ENCODE measurements at regions not wholly inside any gene's neighbourhood (a gene's known extent, or its start where the extent isn't known, plus 50 kb on each side); places are given as distances from the start of the nearest gene placed in this dataset.

DNA sequence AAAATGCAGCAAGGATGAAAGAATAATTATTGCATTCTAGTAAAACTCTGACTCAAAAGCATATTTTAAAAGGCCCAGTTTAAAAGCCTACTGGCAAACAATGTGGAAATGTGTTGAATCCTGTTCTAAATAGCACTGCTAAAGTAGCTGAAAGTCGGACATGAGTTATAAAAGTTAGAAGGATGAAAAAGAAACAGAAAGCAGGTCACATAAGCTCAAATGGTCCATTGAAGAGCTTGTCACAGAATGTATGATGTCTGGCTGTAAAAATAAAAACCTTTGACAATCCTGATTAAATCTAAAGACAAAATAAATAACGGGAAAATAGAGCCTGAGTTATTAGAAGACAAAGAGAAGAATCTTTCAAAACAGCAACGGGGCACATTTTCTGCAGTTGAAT lies 218.6 kb upstream of the UFL1 start:
- no peak for TF ChIP-seq CTCF (conservative IDR thresholded peaks at IDR 0.05; ENCODE audit: low read depth in 2 of 2)
- TF ChIP-seq CREB1 (CRISPR knock-in tag; IDR thresholded peaks at IDR 0.05; ENCODE audit: low read depth): no peak
- no peak for TF ChIP-seq EZH2 (IDR thresholded peaks at IDR 0.05; ENCODE audit: low read depth, unreplicated experiment)
- no peak for TF ChIP-seq ZNF331 (CRISPR knock-in tag; IDR thresholded peaks at IDR 0.05; ENCODE audit: low read depth)
- TF ChIP-seq STAT1 (IDR thresholded peaks at IDR 0.05; ENCODE audit: unreplicated experiment): no peak
- TF ChIP-seq POLR2AphosphoS5 (IDR thresholded peaks at IDR 0.05; ENCODE audit: low read depth): no peak
- TF ChIP-seq EZH2phosphoT487 (IDR thresholded peaks at IDR 0.05; ENCODE audit: unreplicated experiment): no peak
- no peak for TF ChIP-seq REST (IDR thresholded peaks at IDR 0.05; ENCODE audit: unreplicated experiment)
- TF ChIP-seq JUNB (IDR thresholded peaks at IDR 0.05; ENCODE audit: unreplicated experiment): no peak

All from GM23338 (cell line).